NCI-H460 (cell line): ENCODE measurements at regions not wholly inside any gene's neighbourhood (a gene's known extent, or its start where the extent isn't known, plus 50 kb on each side); places are given as distances from the start of the nearest gene placed in this dataset.

Source experiments
- DNase-seq: peaks from one replicate; pipeline ENCODE4 v3.0.0-alpha.2; 2016; ENCODE audit warnings: low read depth; ENCODE audit errors: extremely low read depth
- small RNA-seq, 2 experiments: library from RNA; depleted of rRNA; stranded (forward); fragments of <200 nt; gene quantifications; one replicate each; pipeline ENCODE3, GENCODE V24; 2014

DNA sequence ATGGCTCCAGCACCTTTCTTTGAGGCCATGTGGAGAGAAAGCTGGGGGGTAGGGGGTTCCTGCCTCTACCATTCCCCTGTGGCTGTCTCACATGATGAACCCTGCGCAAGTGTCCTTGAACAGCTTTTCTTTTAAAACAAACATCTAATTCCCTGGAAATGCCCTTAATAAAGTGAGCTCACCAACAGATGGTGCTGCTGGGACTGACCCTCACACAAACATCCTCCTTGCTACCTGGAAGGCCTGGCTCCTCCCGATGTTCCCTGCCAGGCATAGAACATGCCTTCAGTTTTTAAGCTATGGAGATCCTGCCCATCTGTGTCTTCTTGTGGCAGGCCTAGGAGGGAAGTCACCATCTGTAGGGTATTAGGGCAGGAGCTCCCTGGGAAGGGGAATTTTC is 60.7 kb upstream of the GATA6 start:
- DNase-seq: no peak

DNA sequence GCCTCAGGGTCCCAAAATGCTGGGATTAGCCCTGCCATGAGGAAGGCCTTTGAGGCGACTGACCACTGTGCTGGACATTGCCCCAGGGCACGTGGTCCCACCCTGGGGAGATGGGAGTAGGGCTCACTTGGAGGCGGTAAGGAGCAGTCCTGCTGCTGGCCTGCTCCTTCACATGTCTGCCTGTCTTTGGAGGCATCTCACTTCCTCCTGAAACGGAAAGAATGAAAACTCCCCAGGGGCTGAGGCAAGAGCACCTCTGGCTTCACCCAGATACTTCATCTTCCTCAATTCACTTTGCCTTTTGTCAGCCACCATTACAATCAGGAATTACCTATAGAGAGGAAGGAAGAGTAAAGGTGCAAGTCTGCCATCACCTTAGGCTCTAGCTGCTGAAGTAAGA is 59.9 kb upstream of the GATA6 start:
- no peak for DNase-seq

DNA sequence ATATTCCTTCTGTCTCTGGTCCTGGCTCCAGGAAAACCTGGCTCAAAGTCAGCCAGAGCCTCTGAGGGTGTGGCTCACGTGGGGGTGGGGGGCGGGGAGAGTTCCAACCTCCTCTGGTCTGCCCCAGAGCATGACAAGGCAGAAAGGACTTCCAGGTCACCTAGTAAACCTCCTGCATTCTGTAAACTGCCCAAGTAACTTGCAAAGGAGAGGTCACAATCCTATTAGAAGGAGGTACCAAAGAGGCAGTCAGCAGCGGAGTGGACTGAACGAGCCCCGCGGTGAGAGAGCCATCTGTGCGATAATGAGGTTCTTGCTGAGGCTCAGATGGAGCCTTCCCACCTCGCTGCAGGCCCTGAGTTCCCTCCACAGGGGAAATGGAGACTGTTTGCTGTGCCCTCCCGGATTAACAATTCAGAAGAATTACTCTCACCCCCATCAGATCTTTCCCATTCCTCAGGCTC is 58.9 kb upstream of the GATA6 start:
- no peak for DNase-seq

DNA sequence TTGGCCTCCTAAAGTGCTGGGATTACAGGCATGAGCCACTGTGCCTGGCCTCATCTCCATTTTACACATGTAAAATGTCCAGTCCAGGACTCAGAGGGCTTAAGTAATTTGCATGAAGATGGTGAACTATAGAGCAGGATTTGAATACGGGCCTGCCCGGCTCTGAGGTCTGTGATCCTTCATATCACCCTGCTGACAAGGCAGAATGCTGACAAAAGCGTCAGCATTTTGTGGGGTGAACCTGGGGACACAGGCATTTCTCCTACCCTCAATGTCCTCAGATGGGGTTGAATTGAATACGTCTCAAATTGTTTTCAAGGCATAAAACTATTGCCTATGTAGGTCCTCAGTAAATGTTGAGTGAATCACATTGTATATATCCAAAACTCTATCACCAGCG is 57.2 kb upstream of the GATA6 start:
- DNase-seq: no peak

DNA sequence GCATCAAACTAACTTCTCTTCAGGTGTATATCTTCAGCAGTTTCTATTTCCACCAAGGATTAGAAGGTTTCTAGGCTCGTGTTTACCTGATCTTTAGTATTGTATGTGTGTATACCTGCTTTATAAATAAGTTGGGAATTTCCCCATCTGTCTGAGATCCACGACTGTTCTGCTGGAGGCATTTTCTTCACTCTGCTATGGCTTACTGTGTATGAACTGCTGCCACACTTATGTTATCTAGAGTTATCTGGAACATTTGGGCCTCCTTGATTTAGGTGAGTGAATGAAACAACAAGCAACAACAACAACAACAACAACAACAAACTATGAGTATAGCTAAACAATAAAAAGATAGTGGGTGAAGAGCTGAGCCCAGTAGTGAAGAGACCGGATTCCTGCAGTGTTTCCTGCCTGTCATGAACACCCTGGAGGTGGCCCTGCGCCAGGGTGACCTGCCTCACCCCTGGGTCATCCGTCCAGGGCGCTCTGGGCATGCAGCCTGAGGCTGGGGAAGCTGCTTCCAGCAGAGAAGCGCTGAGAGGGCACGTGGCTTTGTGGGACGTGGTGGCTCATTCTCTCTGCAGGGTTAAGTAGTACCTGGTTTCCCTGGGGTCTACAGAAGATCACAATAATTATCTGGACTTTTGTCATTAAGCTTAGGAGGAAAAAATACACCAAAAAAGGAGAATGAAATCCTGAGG is 56.1 kb upstream of the GATA6 start:
- DNase-seq: no peak

DNA sequence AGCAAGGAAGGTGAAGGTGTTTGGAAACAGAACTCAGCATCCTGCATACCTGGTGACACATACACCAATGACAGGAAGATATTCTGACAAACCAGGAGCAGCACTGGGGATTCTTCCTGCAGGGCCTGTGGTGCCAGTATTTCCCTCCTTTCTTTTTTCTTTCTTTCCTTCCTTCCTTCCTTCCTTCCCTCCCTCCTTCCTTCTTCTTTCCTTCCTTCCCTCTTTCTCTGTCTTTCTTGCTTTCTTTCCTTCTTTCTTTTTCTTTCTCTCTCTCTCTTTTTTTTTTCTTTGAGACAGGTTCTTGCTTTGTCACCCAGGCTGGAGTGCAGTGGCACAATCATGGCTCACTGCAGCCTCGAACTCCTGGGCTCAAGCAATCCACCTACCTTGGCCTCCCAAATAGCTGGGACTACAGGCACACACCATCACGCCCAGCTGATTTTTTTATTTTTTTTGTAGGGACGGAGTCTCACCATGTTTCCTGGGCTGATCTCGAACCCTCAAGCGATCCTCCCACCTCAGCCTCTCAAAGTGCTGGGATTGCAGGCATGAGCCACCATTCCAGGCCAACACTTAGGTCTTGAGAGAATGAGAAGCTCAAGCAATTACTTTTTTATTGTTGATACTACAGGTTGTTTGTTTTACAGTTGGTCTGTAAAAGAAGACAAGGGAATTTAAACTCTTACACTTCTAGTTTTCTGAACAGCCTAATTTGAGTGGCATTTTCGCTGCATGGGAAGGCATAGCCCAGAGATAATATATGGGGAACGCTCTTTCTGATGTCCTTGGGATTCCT is 54.7 kb upstream of the GATA6 start:
- DNase-seq: no peak

DNA sequence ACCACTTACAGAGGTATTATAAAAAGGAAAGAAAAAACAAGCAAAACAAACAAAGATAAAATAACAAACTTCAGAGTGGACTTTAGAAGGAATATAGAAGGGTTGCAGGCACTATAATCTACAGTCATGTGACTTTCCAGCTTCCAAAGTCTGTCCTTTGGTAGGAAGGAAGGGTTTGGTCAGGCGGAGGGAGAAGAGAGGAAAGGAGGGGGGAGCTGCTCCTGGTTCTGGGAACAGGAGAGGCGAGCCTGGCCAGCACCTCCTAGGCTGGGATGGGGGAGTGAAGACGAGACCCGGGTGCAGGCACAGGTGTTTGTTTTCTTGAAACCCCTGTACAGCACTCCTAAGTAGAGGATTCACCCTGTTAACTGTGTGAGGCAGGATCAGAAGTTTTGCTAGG is 53.8 kb upstream of the GATA6 start:
- no peak for DNase-seq

Small RNA genes lying in the stretch of these regions (small RNA-seq; reads per million reads assigned to genes)
- 0 reads per million in 2 experiments for gene RNA5SP451
